HCT116 (cell line): ENCODE measurements at regions not wholly inside any gene's neighbourhood (a gene's known extent, or its start where the extent isn't known, plus 50 kb on each side); places are given as distances from the start of the nearest gene placed in this dataset.
A peak's percentile ranks its signal among the peaks of the same experiment; 100 is the strongest.

Experiments used
- ATAC-seq: fragments of 200-7000 bp; cut with Tn5 transposase; 2 replicates; pipeline ENCODE4 v1.9.1; 2020; ENCODE audit warnings: mild to moderate bottlenecking, moderate library complexity
- BruUV-seq: library from RNA; stranded (reverse); fragments of 400-500 nt; replicated peaks from 2 replicates; lab custom pipeline; 2021; lab: Mats Ljungman, UMichigan
- CTCF ChIA-PET: fragments of 300-600 bp; sonication (Branson Sonifier 250); formaldehyde crosslinking; loops from one replicate; lab custom pipeline; 2021; ENCODE audit warnings: antibody characterized with exemption; lab: Charles Lee
- POLR2A ChIA-PET: fragments of 300-600, 350-600 bp; sonication (Branson Sonifier 250); formaldehyde crosslinking; loops from one replicate; lab custom pipeline; 2021; ENCODE audit warnings: antibody characterized with exemption; lab: Charles Lee
- RAD21 ChIA-PET, 2 experiments: fragments of 300-600 bp; sonication (Branson Sonifier 250); formaldehyde crosslinking; loops; one replicate each; lab custom pipeline; 2023; ENCODE audit warnings: low total read pairs in 2 of 2; ENCODE audit not compliant: uncharacterized antibody in 2 of 2, unreplicated experiment in 2 of 2, low non-redundant PET in 1 of 2; lab: Charles Lee
- DNase-seq: peaks from one replicate; pipeline ENCODE4 v3.0.0-alpha.2; 2010; ENCODE audit warnings: low read depth, low spot score
- H2AFZ ChIP-seq: fragments of 200-600 bp; shearing (Covaris generic), sonication (generic); 2 replicates; pipeline ENCODE4 v1.6.1; 2017; ENCODE audit warnings: low read depth, mixed run types, mixed read lengths, antibody characterized with exemption, low read length; ENCODE audit not compliant: poor library complexity, severe bottlenecking
- H3K27ac ChIP-seq: 2 replicates; pipeline ENCODE4 v1.5.1; 2012; ENCODE audit warnings: low read depth, low read length
- H3K27me3 ChIP-seq: fragments of 200-600 bp; sonication (generic); 2 replicates; pipeline ENCODE4 v1.6.1; 2016; ENCODE audit warnings: mixed run types, low read length, mixed read lengths; ENCODE audit not compliant: insufficient read depth
- H3K36me3 ChIP-seq, 2 experiments: fragments of 200-500 bp in 1 of 2; fragments of 200-600 bp in 1 of 2; sonication (Bioruptor generic) in 1 of 2; sonication (generic) in 1 of 2; 2 replicates each; pipeline versions ENCODE4 v1.5.1 to v1.6.1; 2014 to 2016; ENCODE audit warnings: low read length in 2 of 2, inconsistent platforms in 1 of 2, mixed read lengths in 1 of 2, mixed run types in 1 of 2; ENCODE audit not compliant: insufficient read depth in 2 of 2, control insufficient read depth in 1 of 2
- H3K4me1 ChIP-seq, 2 experiments: fragments of 200-600 bp in 1 of 2; sonication (generic) in 1 of 2; 2 replicates each; pipeline versions ENCODE4 v1.5.1 to v1.6.1; 2012 to 2017; ENCODE audit warnings: low read length in 2 of 2, inconsistent platforms in 1 of 2, mild to moderate bottlenecking in 1 of 2, mixed read lengths in 1 of 2, mixed run types in 1 of 2, moderate library complexity in 1 of 2; ENCODE audit not compliant: insufficient read depth in 2 of 2, control insufficient read depth in 1 of 2
- H3K4me2 ChIP-seq: fragments of 200-600 bp; sonication (generic); 2 replicates; pipeline ENCODE4 v1.6.1; 2017; ENCODE audit warnings: mixed run types, low read length, mixed read lengths
- H3K4me3 ChIP-seq, 2 experiments: fragments of 200-600 bp in 1 of 2; sonication (generic) in 1 of 2; replicated peaks in 1 of 2; 2 replicates each; pipeline ENCODE4 v1.5.1; 2011 to 2016; ENCODE audit warnings: low read length in 2 of 2, control low read depth in 1 of 2, low read depth in 1 of 2, mild to moderate bottlenecking in 1 of 2, mixed read lengths in 1 of 2, mixed run types in 1 of 2
- H3K79me2 ChIP-seq: fragments of 200-600 bp; sonication (generic); 2 replicates; pipeline ENCODE4 v1.6.1; 2017; ENCODE audit warnings: mild to moderate bottlenecking, mixed run types, low read length, moderate library complexity, mixed read lengths; ENCODE audit not compliant: insufficient read depth
- H3K9ac ChIP-seq: fragments of 200-600 bp; sonication (generic); 2 replicates; pipeline ENCODE4 v1.6.1; 2016; ENCODE audit warnings: low read length, mixed read lengths
- H3K9me2 ChIP-seq: fragments of 200-600 bp; sonication (generic), shearing (Covaris generic); 2 replicates; pipeline ENCODE4 v1.6.1; 2017; ENCODE audit warnings: mixed run types, mild to moderate bottlenecking, moderate library complexity; ENCODE audit not compliant: insufficient read depth
- H3K9me3 ChIP-seq, 2 experiments: fragments of 200-500 bp in 1 of 2; fragments of 200-600 bp in 1 of 2; sonication (Bioruptor generic) in 1 of 2; sonication (generic) in 1 of 2; 2 replicates each; pipeline ENCODE4 v1.6.1; 2014 to 2017; ENCODE audit warnings: low read length in 2 of 2, mixed read lengths in 2 of 2, inconsistent platforms in 1 of 2, low read depth in 1 of 2, mild to moderate bottlenecking in 1 of 2, mixed run types in 1 of 2, moderate library complexity in 1 of 2; ENCODE audit not compliant: control insufficient read depth in 1 of 2, insufficient read depth in 1 of 2
- H4K20me1 ChIP-seq: fragments of 200-600 bp; sonication (generic), shearing (Covaris generic); 2 replicates; pipeline ENCODE4 v1.6.1; 2017; ENCODE audit warnings: mixed run types, mild to moderate bottlenecking, moderate library complexity; ENCODE audit not compliant: insufficient read depth
- CBX3 ChIP-seq: IDR thresholded peaks from 2 replicates; pipeline ENCODE4 v1.6.1; 2012; ENCODE audit warnings: low read depth
- CEBPB ChIP-seq: IDR thresholded peaks from 2 replicates; pipeline ENCODE4 v1.6.1; 2012; ENCODE audit warnings: low read depth
- EGR1 ChIP-seq: IDR thresholded peaks from 2 replicates; pipeline ENCODE4 v1.6.1; 2012; ENCODE audit warnings: low read depth
- EZH2 ChIP-seq: fragments of 200-600 bp; sonication (generic); IDR thresholded peaks from 2 replicates; pipeline ENCODE4 v1.6.1; 2017; ENCODE audit warnings: antibody characterized with exemption, mixed run types
- FOSL1 ChIP-seq: IDR thresholded peaks from 2 replicates; pipeline ENCODE4 v1.6.1; 2012; ENCODE audit warnings: low read depth
- JUND ChIP-seq: IDR thresholded peaks from 2 replicates; pipeline ENCODE4 v1.6.1; 2012
- POLR2A ChIP-seq: IDR thresholded peaks from 2 replicates; pipeline ENCODE4 v1.7.0; 2011; ENCODE audit warnings: borderline replicate concordance; ENCODE audit not compliant: insufficient read depth, insufficient read length; ENCODE audit errors: extremely low read depth
- RAD21 ChIP-seq: IDR thresholded peaks from 2 replicates; pipeline ENCODE4 v1.6.1; 2012; ENCODE audit warnings: low read depth, mild to moderate bottlenecking
- intact Hi-C: fragments of 100-400 bp; cut with micrococcal nuclease; formaldehyde crosslinking; loops from 2 replicates; pipeline ENCODE4 v1.10.0; 2022
- TF ChIP-seq, protein P1 (sequence below), 3 experiments: fragments of 200-600 bp in 1 of 3; sonication (generic) in 1 of 3; IDR thresholded peaks in 2 of 3; conservative IDR thresholded peaks in 1 of 3; 2 replicates each; pipeline ENCODE4 v1.5.1; 2012 to 2017; ENCODE audit warnings: low read depth in 2 of 3, low read length in 2 of 3, antibody characterized with exemption in 1 of 3, borderline replicate concordance in 1 of 3, control low read depth in 1 of 3, mild to moderate bottlenecking in 1 of 3, mixed read lengths in 1 of 3, mixed run types in 1 of 3, moderate library complexity in 1 of 3; ENCODE audit not compliant: insufficient read depth in 1 of 3

DNA sequence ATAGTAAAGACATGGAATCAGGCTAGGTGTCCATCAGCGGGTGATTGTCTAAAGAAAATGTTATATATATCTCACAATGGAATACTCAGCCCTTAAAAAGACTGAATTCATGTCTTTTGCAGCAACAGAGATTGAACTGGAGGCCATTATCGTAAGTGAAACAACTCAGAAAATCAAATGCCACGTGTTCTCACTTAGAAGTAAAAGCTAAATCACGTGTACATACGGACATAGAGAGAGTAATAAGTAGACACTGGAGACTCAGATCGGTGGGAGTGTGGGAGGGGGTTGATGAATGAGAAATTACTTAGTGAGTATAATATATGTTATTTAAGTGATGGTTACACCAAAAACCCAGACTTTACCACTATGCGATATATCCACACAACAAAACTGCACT is 266.3 kb upstream of the PPFIA2 start:
- CTCF ChIA-PET, result no interaction called here
- no peak overlapping the region for H2AFZ ChIP-seq
- no peak overlapping the region for H3K4me3 ChIP-seq
- no peaks in the 10 kb centered on the region for H3K9me2 ChIP-seq
- no peaks in the 10 kb centered on the region for H3K9me3 ChIP-seq
- ATAC-seq (no peak), DNase-seq (no peak)
- H3K36me3 ChIP-seq, result no peaks in the 10 kb centered on the region
- RAD21 ChIA-PET, result no interaction called here
- no peak overlapping the region for H3K9ac ChIP-seq
- no peaks in the 10 kb centered on the region for H3K27me3 ChIP-seq
- no peaks in the 10 kb centered on the region for H3K4me1 ChIP-seq
- TF ChIP-seq FOSL1 (no peak), RAD21 (no peak), CEBPB (no peak), JUND (no peak), POLR2A (no peak), EZH2 (no peak), CBX3 (no peak)
- TF ChIP-seq, protein P1, sequence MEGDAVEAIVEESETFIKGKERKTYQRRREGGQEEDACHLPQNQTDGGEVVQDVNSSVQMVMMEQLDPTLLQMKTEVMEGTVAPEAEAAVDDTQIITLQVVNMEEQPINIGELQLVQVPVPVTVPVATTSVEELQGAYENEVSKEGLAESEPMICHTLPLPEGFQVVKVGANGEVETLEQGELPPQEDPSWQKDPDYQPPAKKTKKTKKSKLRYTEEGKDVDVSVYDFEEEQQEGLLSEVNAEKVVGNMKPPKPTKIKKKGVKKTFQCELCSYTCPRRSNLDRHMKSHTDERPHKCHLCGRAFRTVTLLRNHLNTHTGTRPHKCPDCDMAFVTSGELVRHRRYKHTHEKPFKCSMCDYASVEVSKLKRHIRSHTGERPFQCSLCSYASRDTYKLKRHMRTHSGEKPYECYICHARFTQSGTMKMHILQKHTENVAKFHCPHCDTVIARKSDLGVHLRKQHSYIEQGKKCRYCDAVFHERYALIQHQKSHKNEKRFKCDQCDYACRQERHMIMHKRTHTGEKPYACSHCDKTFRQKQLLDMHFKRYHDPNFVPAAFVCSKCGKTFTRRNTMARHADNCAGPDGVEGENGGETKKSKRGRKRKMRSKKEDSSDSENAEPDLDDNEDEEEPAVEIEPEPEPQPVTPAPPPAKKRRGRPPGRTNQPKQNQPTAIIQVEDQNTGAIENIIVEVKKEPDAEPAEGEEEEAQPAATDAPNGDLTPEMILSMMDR (IDR thresholded peaks at IDR 0.05 in 2 of 3, conservative IDR thresholded peaks at IDR 0.05 in 1 of 3; ENCODE audit: borderline replicate concordance in 1 of 3, insufficient read depth in 1 of 3, low read depth in 2 of 3, low read length in 2 of 3), result no peak
- H4K20me1 ChIP-seq, result no peaks in the 10 kb centered on the region
- POLR2A ChIA-PET, result no interaction called here
- no TSS peak for BruUV-seq
- H3K27ac ChIP-seq, result no peak overlapping the region
- intact Hi-C loops, result no loop called here
- H3K4me2 ChIP-seq, result no peak overlapping the region
- no peaks in the 10 kb centered on the region for H3K79me2 ChIP-seq

DNA sequence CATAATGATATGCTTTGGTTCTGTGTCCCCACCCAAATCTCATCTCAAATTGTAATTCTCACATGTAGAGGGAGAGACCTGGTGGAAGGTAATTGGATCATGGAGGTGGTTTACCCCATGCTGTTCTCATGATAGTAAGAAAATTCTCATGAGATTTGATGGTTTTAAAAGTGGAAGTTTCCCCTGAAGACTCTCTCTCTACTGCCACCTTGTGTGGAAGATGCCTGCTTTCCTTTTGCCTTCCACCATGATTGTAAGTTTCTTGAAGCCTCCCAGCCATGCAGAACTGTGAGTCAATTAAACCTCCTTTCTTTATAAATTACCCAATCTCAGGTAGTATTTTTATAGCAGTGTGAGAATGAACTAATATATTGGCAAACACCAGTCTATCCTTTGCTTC is 260.4 kb upstream of the PPFIA2 start:
- no peak overlapping the region for H3K4me2 ChIP-seq
- H3K9me2 ChIP-seq, result no peaks in the 10 kb centered on the region
- H2AFZ ChIP-seq, result no peak overlapping the region
- intact Hi-C loops, result no loop called here
- CTCF ChIA-PET, result no interaction called here
- H3K4me3 ChIP-seq, result no peak overlapping the region
- H3K9me3 ChIP-seq, result no peaks in the 10 kb centered on the region
- no peaks in the 10 kb centered on the region for H3K79me2 ChIP-seq
- no peaks in the 10 kb centered on the region for H3K4me1 ChIP-seq
- DNase-seq (no peak), ATAC-seq (no peak)
- H3K9ac ChIP-seq, result no peak overlapping the region
- no peak for TF ChIP-seq EGR1
- TF ChIP-seq, protein P1 (IDR thresholded peaks at IDR 0.05 in 2 of 3, conservative IDR thresholded peaks at IDR 0.05 in 1 of 3; ENCODE audit: borderline replicate concordance in 1 of 3, insufficient read depth in 1 of 3, low read depth in 2 of 3, low read length in 2 of 3), result peak in 2 of 3 experiments; percentile 23 to 44; a peak in 2 of 6 replicates
- no TSS peak for BruUV-seq
- RAD21 ChIA-PET, result no interaction called here
- H3K27ac ChIP-seq, result no peak overlapping the region
- no peaks in the 10 kb centered on the region for H3K27me3 ChIP-seq
- POLR2A ChIA-PET, result no interaction called here
- H3K36me3 ChIP-seq, result no peaks in the 10 kb centered on the region
- H4K20me1 ChIP-seq, result no peaks in the 10 kb centered on the region
